ENCODE measurements at regions not wholly inside any gene's neighbourhood (a gene's known extent, or its start where the extent isn't known, plus 50 kb on each side); places are given as distances from the start of the nearest gene placed in this dataset.
A peak's percentile ranks its signal among the peaks of the same experiment; 100 is the strongest.

- peak overlapping the region; percentile 91 for H3K27ac ChIP-seq
- H3K4me3 ChIP-seq (ENCODE audit: low read depth in 1 of 2, low read length in 1 of 2): peak overlapping the region; percentile 35 to 38
- H3K9me3 ChIP-seq: no peaks in the 10 kb centered on the region
- TF ChIP-seq CTCF (IDR thresholded peaks at IDR 0.05): no peak
- H3K4me1 ChIP-seq (ENCODE audit: control insufficient read depth in 1 of 2, insufficient read depth in 1 of 2, low read depth in 1 of 2, low read length in 1 of 2): peaks cover 56 to 58% of the 10 kb centered on the region in 2 experiments
- no peaks in the 10 kb centered on the region for H3K27me3 ChIP-seq
- no peaks in the 10 kb centered on the region for H3K36me3 ChIP-seq
These were observed 100.3 kb upstream of the LIPC start for GRCh38 chr15:58331560-58331912.

DNA sequence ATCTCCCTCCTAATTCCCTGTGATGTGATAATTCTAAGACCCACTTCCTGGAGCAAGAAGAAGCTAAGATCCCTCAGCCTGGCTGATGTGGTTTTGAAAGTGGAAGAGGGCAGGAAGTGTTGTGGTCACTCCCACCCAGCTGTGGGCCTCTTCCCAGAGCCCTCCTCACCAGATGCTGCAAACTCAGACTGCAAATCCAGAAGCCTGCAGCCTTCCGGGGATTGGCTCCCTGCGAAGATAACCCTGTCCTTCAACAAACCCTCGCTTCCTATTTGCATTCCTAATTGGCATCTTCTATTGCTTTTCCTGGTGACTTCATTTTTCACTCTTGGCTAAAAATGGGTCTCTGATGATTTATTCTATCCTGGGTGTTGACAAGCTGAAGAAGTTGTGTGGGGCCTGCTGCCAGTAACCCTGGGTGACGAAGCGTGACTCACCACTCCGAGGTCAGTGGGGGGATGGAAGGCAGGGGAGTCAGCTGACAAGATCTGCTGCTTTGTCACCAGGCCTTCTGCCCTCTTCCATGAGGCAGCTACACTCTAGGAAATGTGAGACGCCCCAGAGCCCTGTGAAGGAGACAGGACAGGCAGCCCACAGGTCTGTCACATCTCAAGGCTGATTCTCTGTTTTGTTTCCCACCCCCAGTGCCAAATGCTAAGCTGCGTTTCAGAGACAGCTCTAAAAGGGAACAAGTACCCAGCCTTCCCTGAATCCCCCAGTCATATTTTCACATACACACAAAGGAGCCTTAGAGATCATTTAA is 99.7 kb upstream of the LIPC start:
- H3K4me1 ChIP-seq (ENCODE audit: control insufficient read depth in 1 of 2, insufficient read depth in 1 of 2, low read depth in 1 of 2, low read length in 1 of 2): peaks cover 56 to 58% of the 10 kb centered on the region in 2 experiments
- TF ChIP-seq CTCF (IDR thresholded peaks at IDR 0.05): no peak
- peak overlapping the region; percentile 91 for H3K27ac ChIP-seq
- no peaks in the 10 kb centered on the region for H3K36me3 ChIP-seq
- H3K9me3 ChIP-seq: no peaks in the 10 kb centered on the region
- peak overlapping the region; percentile 35 to 38 for H3K4me3 ChIP-seq (ENCODE audit: low read depth in 1 of 2, low read length in 1 of 2)
- no peaks in the 10 kb centered on the region for H3K27me3 ChIP-seq

GRCh38 chr15:58332676-58333400 is 99.0 kb upstream of the LIPC start:
- H3K36me3 ChIP-seq: no peaks in the 10 kb centered on the region
- no peak for TF ChIP-seq CTCF (IDR thresholded peaks at IDR 0.05)
- peak overlapping the region; percentile 91 for H3K27ac ChIP-seq
- H3K27me3 ChIP-seq: no peaks in the 10 kb centered on the region
- H3K4me3 ChIP-seq (ENCODE audit: low read depth in 1 of 2, low read length in 1 of 2): peak overlapping the region in 1 of 2 experiments; percentile 35
- H3K4me1 ChIP-seq (ENCODE audit: control insufficient read depth in 1 of 2, insufficient read depth in 1 of 2, low read depth in 1 of 2, low read length in 1 of 2): peaks cover 56 to 58% of the 10 kb centered on the region in 2 experiments
- H3K9me3 ChIP-seq: no peaks in the 10 kb centered on the region

GRCh38 chr15:58334803-58335202 is 97.0 kb upstream of the LIPC start:
- TF ChIP-seq CTCF (IDR thresholded peaks at IDR 0.05): no peak
- H3K27ac ChIP-seq: no peak overlapping the region
- H3K4me3 ChIP-seq (ENCODE audit: low read depth in 1 of 2, low read length in 1 of 2): no peak overlapping the region
- no peaks in the 10 kb centered on the region for H3K27me3 ChIP-seq
- no peaks in the 10 kb centered on the region for H3K36me3 ChIP-seq
- peaks cover 43 to 44% of the 10 kb centered on the region in 2 experiments for H3K4me1 ChIP-seq (ENCODE audit: control insufficient read depth in 1 of 2, insufficient read depth in 1 of 2, low read depth in 1 of 2, low read length in 1 of 2)
- no peaks in the 10 kb centered on the region for H3K9me3 ChIP-seq

GRCh38 chr15:58336161-58336560 is 95.6 kb upstream of the LIPC start:
- no peaks in the 10 kb centered on the region for H3K9me3 ChIP-seq
- H3K4me1 ChIP-seq (ENCODE audit: control insufficient read depth in 1 of 2, insufficient read depth in 1 of 2, low read depth in 1 of 2, low read length in 1 of 2): peaks cover 30 to 31% of the 10 kb centered on the region in 2 experiments
- H3K27me3 ChIP-seq: no peaks in the 10 kb centered on the region
- no peak overlapping the region for H3K4me3 ChIP-seq (ENCODE audit: low read depth in 1 of 2, low read length in 1 of 2)
- no peak overlapping the region for H3K27ac ChIP-seq
- no peak for TF ChIP-seq CTCF (IDR thresholded peaks at IDR 0.05)
- H3K36me3 ChIP-seq: no peaks in the 10 kb centered on the region
